ENCODE measurements at regions not wholly inside any gene's neighbourhood (a gene's known extent, or its start where the extent isn't known, plus 50 kb on each side); places are given as distances from the start of the nearest gene placed in this dataset.

DNA sequence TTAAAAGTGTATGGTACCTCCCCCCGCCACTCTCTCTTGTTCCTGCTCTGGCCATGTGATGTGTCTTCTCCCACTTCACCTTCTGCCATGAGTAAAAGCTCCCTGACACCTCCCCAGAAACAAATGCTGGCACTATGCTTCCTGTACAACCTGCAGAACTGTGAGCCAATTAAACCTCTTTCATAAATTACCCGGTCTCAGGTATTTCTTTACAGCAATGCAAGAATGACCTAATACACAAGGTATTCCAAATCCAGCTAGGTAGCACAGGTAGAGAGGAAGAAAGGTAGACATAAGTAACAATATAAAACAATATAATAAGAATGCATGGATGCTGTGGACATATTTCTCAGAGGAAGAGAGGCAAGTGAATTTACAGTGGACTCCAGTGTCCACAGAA lies 394.1 kb upstream of the ARID1B start:
- Histone ChIP-seq H3K36me3 (ENCODE audit: control insufficient read depth in 1 of 2, insufficient read depth in 2 of 2, low read length in 2 of 2) (no peaks in the 10 kb centered on the region), H3K27me3 (ENCODE audit: control insufficient read depth in 1 of 2, insufficient read depth in 2 of 2, low read length in 2 of 2) (no peaks in the 10 kb centered on the region), H3K9ac (ENCODE audit: low read depth in 1 of 2, low read length in 2 of 2) (no peak overlapping the region), H3K9me3 (ENCODE audit: control insufficient read depth in 1 of 2, low read length in 2 of 2) (no peaks in the 10 kb centered on the region), H3K4me1 (ENCODE audit: control insufficient read depth in 1 of 2, insufficient read depth in 2 of 2, low read length in 2 of 2) (no peaks in the 10 kb centered on the region), H3K4me3 (ENCODE audit: low read depth in 1 of 2, low read length in 2 of 2) (no peak overlapping the region), H3K27ac (ENCODE audit: low read depth, low read length) (no peak overlapping the region)

DNA sequence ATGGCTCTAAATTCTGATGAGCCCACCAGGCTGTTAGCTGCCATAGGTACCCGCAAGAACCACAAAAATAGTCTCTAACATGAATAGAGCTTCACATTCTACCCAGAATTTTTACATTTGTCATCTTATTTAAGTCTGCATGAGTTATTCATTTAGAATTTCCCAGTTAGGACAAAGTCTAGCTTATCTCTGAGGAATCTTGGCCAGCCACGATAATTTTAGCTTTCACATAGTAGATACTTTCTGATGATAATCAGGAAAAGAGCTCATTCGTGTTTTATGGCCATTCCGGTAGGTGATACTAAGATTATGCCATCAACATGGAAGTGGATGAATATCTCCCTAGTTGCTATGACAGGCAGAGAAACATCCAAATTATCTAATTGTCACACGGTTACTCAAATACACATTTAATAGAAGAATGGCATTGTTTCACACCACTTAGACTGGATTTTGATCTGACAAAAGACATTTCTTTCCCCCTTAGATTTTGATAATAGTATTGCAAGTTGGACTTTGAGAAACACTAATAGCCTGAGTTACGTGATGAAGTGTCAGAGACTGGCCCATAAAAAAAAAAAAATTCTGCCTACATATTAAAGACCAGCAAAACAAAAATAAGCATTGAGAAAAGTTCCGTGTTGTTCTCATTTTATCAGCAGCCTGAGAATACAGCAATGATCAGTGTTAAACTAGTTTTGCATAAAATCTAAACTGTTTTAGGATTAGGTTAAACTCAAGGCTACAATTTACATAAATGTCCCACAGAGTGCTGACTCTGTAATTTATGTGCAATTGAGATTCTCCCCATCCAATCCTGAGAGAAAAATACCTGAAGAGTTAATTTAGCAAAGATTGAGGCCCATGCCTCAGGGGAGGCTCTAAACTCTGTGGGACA lies 397.5 kb upstream of the ARID1B start:
- H3K27ac ChIP-seq (ENCODE audit: low read depth, low read length): no peak overlapping the region
- no peak overlapping the region for H3K9ac ChIP-seq (ENCODE audit: low read depth in 1 of 2, low read length in 2 of 2)
- H3K27me3 ChIP-seq (ENCODE audit: control insufficient read depth in 1 of 2, insufficient read depth in 2 of 2, low read length in 2 of 2): no peaks in the 10 kb centered on the region
- H3K36me3 ChIP-seq (ENCODE audit: control insufficient read depth in 1 of 2, insufficient read depth in 2 of 2, low read length in 2 of 2): no peaks in the 10 kb centered on the region
- no peak overlapping the region for H3K4me3 ChIP-seq (ENCODE audit: low read depth in 1 of 2, low read length in 2 of 2)
- H3K9me3 ChIP-seq (ENCODE audit: control insufficient read depth in 1 of 2, low read length in 2 of 2): no peaks in the 10 kb centered on the region
- no peaks in the 10 kb centered on the region for H3K4me1 ChIP-seq (ENCODE audit: control insufficient read depth in 1 of 2, insufficient read depth in 2 of 2, low read length in 2 of 2)

DNA sequence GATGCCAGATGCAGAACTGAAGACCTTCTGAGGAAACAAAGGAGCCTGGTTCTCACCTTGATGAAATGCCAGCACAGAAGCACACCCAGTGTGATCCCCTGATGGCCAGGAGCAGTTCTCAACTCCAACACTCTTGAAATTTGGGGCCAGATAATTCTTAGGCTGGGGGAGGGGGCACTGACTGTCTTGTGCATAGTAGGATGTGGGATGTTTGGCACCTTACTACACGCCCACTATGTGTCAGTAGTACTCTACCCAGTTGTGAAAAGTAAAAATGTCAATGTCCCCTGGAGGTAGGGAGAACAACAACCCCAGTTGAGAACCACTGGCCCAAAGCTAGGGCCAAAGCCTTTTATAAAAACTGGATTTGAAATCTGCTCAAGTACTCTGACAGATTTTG lies 398.3 kb upstream of the ARID1B start:
- Histone ChIP-seq H3K36me3 (ENCODE audit: control insufficient read depth in 1 of 2, insufficient read depth in 2 of 2, low read length in 2 of 2) (no peaks in the 10 kb centered on the region), H3K27me3 (ENCODE audit: control insufficient read depth in 1 of 2, insufficient read depth in 2 of 2, low read length in 2 of 2) (no peaks in the 10 kb centered on the region), H3K27ac (ENCODE audit: low read depth, low read length) (no peak overlapping the region), H3K9ac (ENCODE audit: low read depth in 1 of 2, low read length in 2 of 2) (no peak overlapping the region), H3K4me1 (ENCODE audit: control insufficient read depth in 1 of 2, insufficient read depth in 2 of 2, low read length in 2 of 2) (no peaks in the 10 kb centered on the region), H3K4me3 (ENCODE audit: low read depth in 1 of 2, low read length in 2 of 2) (no peak overlapping the region), H3K9me3 (ENCODE audit: control insufficient read depth in 1 of 2, low read length in 2 of 2) (no peaks in the 10 kb centered on the region)

DNA sequence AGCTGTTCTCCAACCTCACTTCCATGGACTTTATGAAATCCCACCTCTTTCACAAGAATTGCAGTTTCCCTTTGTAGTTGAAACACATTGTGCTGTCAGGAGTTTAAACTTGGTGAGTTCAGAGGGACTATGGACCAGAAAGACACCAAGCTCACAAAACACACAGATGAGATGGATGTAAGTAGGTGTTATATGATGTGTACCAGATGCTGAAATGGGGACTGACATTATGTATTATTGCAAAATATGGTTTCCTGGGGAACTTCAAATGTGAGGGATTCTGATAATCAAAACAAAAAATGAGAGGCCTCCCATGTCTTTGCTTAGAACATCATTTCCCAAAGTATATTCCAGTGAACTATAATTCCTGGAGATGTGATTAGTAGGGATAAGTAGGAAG lies 401.1 kb upstream of the ARID1B start:
- no peak overlapping the region for H3K4me3 ChIP-seq (ENCODE audit: low read depth in 1 of 2, low read length in 2 of 2)
- H3K4me1 ChIP-seq (ENCODE audit: control insufficient read depth in 1 of 2, insufficient read depth in 2 of 2, low read length in 2 of 2): no peaks in the 10 kb centered on the region
- H3K27ac ChIP-seq (ENCODE audit: low read depth, low read length): no peak overlapping the region
- H3K9me3 ChIP-seq (ENCODE audit: control insufficient read depth in 1 of 2, low read length in 2 of 2): no peaks in the 10 kb centered on the region
- no peaks in the 10 kb centered on the region for H3K36me3 ChIP-seq (ENCODE audit: control insufficient read depth in 1 of 2, insufficient read depth in 2 of 2, low read length in 2 of 2)
- no peaks in the 10 kb centered on the region for H3K27me3 ChIP-seq (ENCODE audit: control insufficient read depth in 1 of 2, insufficient read depth in 2 of 2, low read length in 2 of 2)
- no peak overlapping the region for H3K9ac ChIP-seq (ENCODE audit: low read depth in 1 of 2, low read length in 2 of 2)

DNA sequence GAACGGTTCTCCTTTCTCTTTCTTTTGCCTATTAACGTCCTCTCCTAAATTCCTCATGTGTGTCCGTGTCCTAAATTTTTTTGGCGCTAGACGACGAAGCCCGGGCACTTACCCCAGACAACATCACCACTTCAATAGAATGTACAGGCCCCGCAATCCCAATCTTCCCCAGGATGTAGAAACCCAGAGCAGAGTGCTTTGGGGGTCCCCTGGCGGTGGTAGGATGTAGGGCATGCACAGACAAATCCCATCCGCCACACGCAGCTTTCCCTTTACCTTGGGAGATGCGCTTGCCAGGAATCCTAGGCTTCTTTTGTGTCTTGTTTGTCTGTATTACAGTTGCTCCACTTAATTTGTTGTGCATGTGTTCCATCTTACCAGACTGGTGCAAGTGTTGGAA lies 417.3 kb upstream of the ARID1B start:
- Histone ChIP-seq H3K9me3 (ENCODE audit: control insufficient read depth in 1 of 2, low read length in 2 of 2) (no peaks in the 10 kb centered on the region), H3K9ac (ENCODE audit: low read depth in 1 of 2, low read length in 2 of 2) (no peak overlapping the region), H3K4me1 (ENCODE audit: control insufficient read depth in 1 of 2, insufficient read depth in 2 of 2, low read length in 2 of 2) (no peaks in the 10 kb centered on the region), H3K4me3 (ENCODE audit: low read depth in 1 of 2, low read length in 2 of 2) (no peak overlapping the region), H3K27me3 (ENCODE audit: control insufficient read depth in 1 of 2, insufficient read depth in 2 of 2, low read length in 2 of 2) (no peaks in the 10 kb centered on the region), H3K36me3 (ENCODE audit: control insufficient read depth in 1 of 2, insufficient read depth in 2 of 2, low read length in 2 of 2) (no peaks in the 10 kb centered on the region), H3K27ac (ENCODE audit: low read depth, low read length) (no peak overlapping the region)

DNA sequence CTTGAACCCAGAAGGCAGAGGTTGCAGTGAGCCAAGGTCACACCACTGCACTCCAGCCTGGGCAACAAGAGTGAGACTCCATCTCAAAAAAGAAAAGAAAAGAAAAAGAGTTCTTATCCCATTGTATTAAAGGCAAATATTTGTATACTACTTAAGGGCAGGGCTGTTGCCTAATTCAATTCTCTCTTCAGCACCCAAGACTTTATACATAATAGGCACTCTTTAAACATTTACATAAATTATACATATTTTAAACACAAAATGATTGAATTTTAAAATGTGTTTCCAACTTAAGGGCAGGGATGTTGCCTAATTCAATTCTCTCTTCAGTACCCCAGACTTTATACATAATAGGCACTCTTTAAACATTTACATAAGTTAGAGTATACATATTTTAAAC lies 424.3 kb upstream of the ARID1B start:
- Histone ChIP-seq H3K36me3 (ENCODE audit: control insufficient read depth in 1 of 2, insufficient read depth in 2 of 2, low read length in 2 of 2) (no peaks in the 10 kb centered on the region), H3K4me3 (ENCODE audit: low read depth in 1 of 2, low read length in 2 of 2) (no peak overlapping the region), H3K27me3 (ENCODE audit: control insufficient read depth in 1 of 2, insufficient read depth in 2 of 2, low read length in 2 of 2) (no peaks in the 10 kb centered on the region), H3K9me3 (ENCODE audit: control insufficient read depth in 1 of 2, low read length in 2 of 2) (no peaks in the 10 kb centered on the region), H3K9ac (ENCODE audit: low read depth in 1 of 2, low read length in 2 of 2) (no peak overlapping the region), H3K27ac (ENCODE audit: low read depth, low read length) (no peak overlapping the region), H3K4me1 (ENCODE audit: control insufficient read depth in 1 of 2, insufficient read depth in 2 of 2, low read length in 2 of 2) (no peaks in the 10 kb centered on the region)

DNA sequence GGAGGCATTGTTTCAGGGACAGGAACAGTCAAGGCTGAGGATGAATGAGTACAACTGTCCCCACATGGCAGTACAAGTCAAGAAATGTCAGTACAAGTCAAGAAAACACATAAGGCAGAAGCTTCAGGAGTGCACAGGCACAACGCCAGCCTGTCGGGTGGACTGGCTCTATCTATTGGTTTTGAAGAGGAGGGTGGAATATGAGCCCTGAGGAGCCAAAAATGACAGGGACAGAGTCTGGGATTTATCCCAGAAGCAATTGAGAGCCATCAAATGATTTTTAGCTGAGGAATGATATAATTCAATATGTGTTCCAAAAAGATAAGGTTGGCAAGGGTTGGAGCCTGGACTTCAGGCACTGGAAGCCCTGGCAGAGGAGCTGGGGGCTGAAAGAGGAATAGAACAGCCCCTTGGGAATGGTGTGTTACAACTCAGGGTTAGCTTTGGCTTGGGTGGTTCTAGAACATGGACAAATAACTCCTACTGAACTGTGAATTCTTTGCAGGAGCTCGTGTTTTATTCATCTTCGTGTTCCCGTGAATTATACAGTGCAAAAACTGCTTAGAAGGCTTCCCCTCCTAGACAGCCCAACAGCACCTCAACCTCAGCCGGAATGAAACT lies 425.7 kb upstream of the ARID1B start:
- H3K4me3 ChIP-seq (ENCODE audit: low read depth in 1 of 2, low read length in 2 of 2): no peak overlapping the region
- no peak overlapping the region for H3K27ac ChIP-seq (ENCODE audit: low read depth, low read length)
- H3K36me3 ChIP-seq (ENCODE audit: control insufficient read depth in 1 of 2, insufficient read depth in 2 of 2, low read length in 2 of 2): no peaks in the 10 kb centered on the region
- H3K4me1 ChIP-seq (ENCODE audit: control insufficient read depth in 1 of 2, insufficient read depth in 2 of 2, low read length in 2 of 2): no peaks in the 10 kb centered on the region
- no peaks in the 10 kb centered on the region for H3K9me3 ChIP-seq (ENCODE audit: control insufficient read depth in 1 of 2, low read length in 2 of 2)
- no peak overlapping the region for H3K9ac ChIP-seq (ENCODE audit: low read depth in 1 of 2, low read length in 2 of 2)
- no peaks in the 10 kb centered on the region for H3K27me3 ChIP-seq (ENCODE audit: control insufficient read depth in 1 of 2, insufficient read depth in 2 of 2, low read length in 2 of 2)

DNA sequence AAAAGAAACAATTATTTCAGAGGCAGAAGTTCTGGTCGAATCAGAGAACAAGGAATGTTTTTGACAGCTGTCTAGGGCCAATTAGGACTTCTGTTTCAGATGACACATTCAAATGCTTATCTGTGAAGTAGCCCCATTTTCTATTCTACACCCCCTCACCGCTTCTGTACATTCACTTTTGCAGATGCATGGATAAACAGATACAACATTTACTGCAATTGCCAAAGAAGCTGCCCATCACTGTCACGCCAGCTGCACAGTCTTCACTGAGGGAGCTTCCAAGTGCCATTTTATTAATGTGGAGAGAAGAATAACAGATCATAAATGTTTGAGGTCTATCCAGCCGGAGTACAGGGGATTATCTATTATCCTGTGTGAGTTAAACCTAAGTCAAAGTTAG lies 426.8 kb upstream of the ARID1B start:
- Histone ChIP-seq H3K27ac (ENCODE audit: low read depth, low read length) (no peak overlapping the region), H3K4me3 (ENCODE audit: low read depth in 1 of 2, low read length in 2 of 2) (no peak overlapping the region), H3K4me1 (ENCODE audit: control insufficient read depth in 1 of 2, insufficient read depth in 2 of 2, low read length in 2 of 2) (no peaks in the 10 kb centered on the region), H3K36me3 (ENCODE audit: control insufficient read depth in 1 of 2, insufficient read depth in 2 of 2, low read length in 2 of 2) (no peaks in the 10 kb centered on the region), H3K9ac (ENCODE audit: low read depth in 1 of 2, low read length in 2 of 2) (no peak overlapping the region), H3K27me3 (ENCODE audit: control insufficient read depth in 1 of 2, insufficient read depth in 2 of 2, low read length in 2 of 2) (no peaks in the 10 kb centered on the region), H3K9me3 (ENCODE audit: control insufficient read depth in 1 of 2, low read length in 2 of 2) (no peaks in the 10 kb centered on the region)

DNA sequence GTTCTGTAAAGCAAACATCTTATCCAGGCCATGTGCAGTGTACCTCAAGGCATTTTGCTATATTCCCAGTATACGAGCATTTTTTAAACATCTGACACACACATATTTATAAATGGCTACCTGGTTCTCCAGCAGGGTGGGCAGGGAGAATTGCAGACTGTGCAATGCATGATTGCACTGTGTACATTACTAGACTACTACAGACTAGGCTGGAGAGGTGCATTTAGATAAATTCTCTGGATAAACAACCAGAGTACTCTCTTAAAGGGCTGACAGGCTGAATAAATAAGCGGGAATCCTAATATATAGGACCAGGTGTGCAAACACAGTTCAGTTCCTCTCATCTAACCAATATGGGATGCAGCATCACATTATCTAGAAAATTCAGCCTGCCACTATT lies 428.3 kb upstream of the ARID1B start:
- Histone ChIP-seq H3K27ac (ENCODE audit: low read depth, low read length) (no peak overlapping the region), H3K27me3 (ENCODE audit: control insufficient read depth in 1 of 2, insufficient read depth in 2 of 2, low read length in 2 of 2) (no peaks in the 10 kb centered on the region), H3K4me1 (ENCODE audit: control insufficient read depth in 1 of 2, insufficient read depth in 2 of 2, low read length in 2 of 2) (no peaks in the 10 kb centered on the region), H3K9me3 (ENCODE audit: control insufficient read depth in 1 of 2, low read length in 2 of 2) (no peaks in the 10 kb centered on the region), H3K36me3 (ENCODE audit: control insufficient read depth in 1 of 2, insufficient read depth in 2 of 2, low read length in 2 of 2) (no peaks in the 10 kb centered on the region), H3K9ac (ENCODE audit: low read depth in 1 of 2, low read length in 2 of 2) (no peak overlapping the region), H3K4me3 (ENCODE audit: low read depth in 1 of 2, low read length in 2 of 2) (no peak overlapping the region)

DNA sequence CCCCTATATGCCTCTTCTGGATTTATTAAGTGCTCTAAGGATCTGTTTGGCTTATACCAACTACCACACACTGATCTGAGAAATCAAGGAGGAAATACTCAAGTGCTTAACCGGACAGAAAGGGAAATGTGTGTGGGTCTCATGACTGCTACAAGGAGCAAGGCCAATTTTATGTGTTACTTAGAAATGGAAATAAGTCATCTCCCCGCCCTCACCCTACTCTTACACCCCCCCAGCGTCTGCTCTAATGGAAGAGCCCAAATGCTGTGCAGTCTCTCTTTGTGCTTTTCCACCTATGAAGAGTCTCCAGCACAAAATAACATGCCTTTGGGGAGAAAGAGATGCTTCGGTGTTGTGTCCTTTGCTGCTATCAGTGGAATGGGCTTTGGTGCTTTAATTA lies 428.8 kb upstream of the ARID1B start:
- Histone ChIP-seq H3K4me1 (ENCODE audit: control insufficient read depth in 1 of 2, insufficient read depth in 2 of 2, low read length in 2 of 2) (no peaks in the 10 kb centered on the region), H3K4me3 (ENCODE audit: low read depth in 1 of 2, low read length in 2 of 2) (no peak overlapping the region), H3K27ac (ENCODE audit: low read depth, low read length) (no peak overlapping the region), H3K9me3 (ENCODE audit: control insufficient read depth in 1 of 2, low read length in 2 of 2) (no peaks in the 10 kb centered on the region), H3K9ac (ENCODE audit: low read depth in 1 of 2, low read length in 2 of 2) (no peak overlapping the region), H3K27me3 (ENCODE audit: control insufficient read depth in 1 of 2, insufficient read depth in 2 of 2, low read length in 2 of 2) (no peaks in the 10 kb centered on the region), H3K36me3 (ENCODE audit: control insufficient read depth in 1 of 2, insufficient read depth in 2 of 2, low read length in 2 of 2) (no peaks in the 10 kb centered on the region)

Measured in duodenal mucosa (tissue), 2 donors.